ENCODE measurements at regions not wholly inside any gene's neighbourhood (a gene's known extent, or its start where the extent isn't known, plus 50 kb on each side); places are given as distances from the start of the nearest gene placed in this dataset.

DNA sequence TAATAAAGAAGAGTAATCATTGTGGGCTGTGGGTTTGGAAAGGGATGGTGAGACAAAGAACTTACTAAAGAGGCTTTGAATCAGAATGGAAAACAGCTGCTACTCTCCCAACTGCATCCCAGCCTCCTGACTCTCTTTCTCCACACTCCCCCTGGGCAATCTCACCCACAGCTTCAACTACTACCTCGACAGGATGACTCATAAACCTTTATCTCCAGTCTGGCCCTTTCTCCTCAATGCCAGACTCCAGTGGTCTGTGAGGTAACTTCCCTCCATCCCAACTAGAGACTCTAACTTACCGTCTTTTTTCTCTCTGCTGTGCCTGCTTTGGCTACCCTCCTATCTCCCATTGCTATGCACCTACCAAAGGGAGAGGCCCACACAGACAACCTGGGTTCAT lies 135.3 kb upstream of the RREB1 start:
- no peak for TF ChIP-seq OSR1 (CRISPR knock-in tag; IDR thresholded peaks at IDR 0.05)
- TF ChIP-seq, protein P1, sequence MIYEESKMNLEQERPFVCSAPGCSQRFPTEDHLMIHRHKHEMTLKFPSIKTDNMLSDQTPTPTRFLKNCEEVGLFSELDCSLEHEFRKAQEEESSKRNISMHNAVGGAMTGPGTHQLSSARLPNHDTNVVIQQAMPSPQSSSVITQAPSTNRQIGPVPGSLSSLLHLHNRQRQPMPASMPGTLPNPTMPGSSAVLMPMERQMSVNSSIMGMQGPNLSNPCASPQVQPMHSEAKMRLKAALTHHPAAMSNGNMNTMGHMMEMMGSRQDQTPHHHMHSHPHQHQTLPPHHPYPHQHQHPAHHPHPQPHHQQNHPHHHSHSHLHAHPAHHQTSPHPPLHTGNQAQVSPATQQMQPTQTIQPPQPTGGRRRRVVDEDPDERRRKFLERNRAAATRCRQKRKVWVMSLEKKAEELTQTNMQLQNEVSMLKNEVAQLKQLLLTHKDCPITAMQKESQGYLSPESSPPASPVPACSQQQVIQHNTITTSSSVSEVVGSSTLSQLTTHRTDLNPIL (CRISPR knock-in tag; IDR thresholded peaks at IDR 0.05; ENCODE audit: low read depth), result no peak
- TF ChIP-seq RARB (CRISPR knock-in tag; IDR thresholded peaks at IDR 0.05), result no peak
- no peak for TF ChIP-seq ZNF8 (CRISPR knock-in tag; IDR thresholded peaks at IDR 0.05)

Data from SK-N-SH treated with all-trans-retinoic acid at 6 μM for 48 hours (cell line).